ENCODE measurements at regions not wholly inside any gene's neighbourhood (a gene's known extent, or its start where the extent isn't known, plus 50 kb on each side); places are given as distances from the start of the nearest gene placed in this dataset.
"Not testable (repeated sequence)": the region's sequence is repeated elsewhere in the genome, so short reads cannot be mapped to it uniquely, and the experiment has no call there.

- CTCF ChIA-PET = no interaction called here
- POLR2A ChIA-PET = no interaction called here
These were observed 185.0 kb upstream of the NRXN3 start for GRCh38 chr14:77985211-77985615.

GRCh38 chr14:77986773-77987172 lies 183.4 kb upstream of the NRXN3 start:
- POLR2A ChIA-PET = no interaction called here
- CTCF ChIA-PET = no interaction called here

GRCh38 chr14:77988096-77988870 lies 181.9 kb upstream of the NRXN3 start:
- CTCF ChIA-PET = no interaction called here

GRCh38 chr14:77988970-77989369 lies 181.2 kb upstream of the NRXN3 start:
- ChIA-PET POLR2A (no interaction called here), CTCF (no interaction called here)

More at GRCh38 chr14:77988096-77988870, 181.9 kb upstream of the NRXN3 start:
- POLR2A ChIA-PET = no interaction called here

GRCh38 chr14:77989441-77989991 lies 180.7 kb upstream of the NRXN3 start:
- ChIA-PET CTCF (no interaction called here), POLR2A (no interaction called here)

- POLR2A ChIA-PET = no interaction called here
- CTCF ChIA-PET = no interaction called here
These were observed 179.8 kb upstream of the NRXN3 start for GRCh38 chr14:77990337-77990736.

GRCh38 chr14:77991128-77991772 lies 178.9 kb upstream of the NRXN3 start:
- ChIA-PET CTCF (no interaction called here), POLR2A (no interaction called here)

GRCh38 chr14:78005325-78005724 lies 164.8 kb upstream of the NRXN3 start:
- ChIA-PET POLR2A (no interaction called here), CTCF (no interaction called here)

- CTCF ChIA-PET = no interaction called here
These were observed 163.0 kb upstream of the NRXN3 start for GRCh38 chr14:78007160-78007559.

GRCh38 chr14:78010688-78011087 lies 159.5 kb upstream of the NRXN3 start:
- ChIA-PET CTCF (no interaction called here), POLR2A (no interaction called here)

More at GRCh38 chr14:78007160-78007559, 163.0 kb upstream of the NRXN3 start:
- POLR2A ChIA-PET = no interaction called here

- POLR2A ChIA-PET = interaction anchor here (0.6 kb wide), 1 partner anchor 12 kb away, joined by 4 read pairs; no protein-coding TSS in a partner anchor
- CTCF ChIA-PET = not testable (repeated sequence)
These were observed 156.3 kb upstream of the NRXN3 start for GRCh38 chr14:78013911-78014310.

- CTCF ChIA-PET = no interaction called here
- POLR2A ChIA-PET = no interaction called here
These were observed 153.6 kb upstream of the NRXN3 start for GRCh38 chr14:78016532-78016931.

- ChIA-PET POLR2A (no interaction called here), CTCF (no interaction called here)
These were observed 151.9 kb upstream of the NRXN3 start for GRCh38 chr14:78018283-78018682.

GRCh38 chr14:78022059-78022458 lies 148.1 kb upstream of the NRXN3 start:
- POLR2A ChIA-PET = no interaction called here
- CTCF ChIA-PET = no interaction called here

- CTCF ChIA-PET = no interaction called here
- POLR2A ChIA-PET = no interaction called here
These were observed 147.1 kb upstream of the NRXN3 start for GRCh38 chr14:78023112-78023511.

- POLR2A ChIA-PET = no interaction called here
- CTCF ChIA-PET = no interaction called here
These were observed 141.7 kb upstream of the NRXN3 start for GRCh38 chr14:78028471-78028870.

GRCh38 chr14:78029601-78030372 lies 140.4 kb upstream of the NRXN3 start:
- POLR2A ChIA-PET = no interaction called here
- CTCF ChIA-PET = no interaction called here

- POLR2A ChIA-PET = no interaction called here
These were observed 126.8 kb upstream of the NRXN3 start for GRCh38 chr14:78043349-78043748.

GRCh38 chr14:78048120-78048519 lies 122.1 kb upstream of the NRXN3 start:
- POLR2A ChIA-PET = no interaction called here
- CTCF ChIA-PET = no interaction called here

More at GRCh38 chr14:78043349-78043748, 126.8 kb upstream of the NRXN3 start:
- CTCF ChIA-PET = no interaction called here

GRCh38 chr14:78056890-78057289 lies 113.3 kb upstream of the NRXN3 start:
- POLR2A ChIA-PET, CTCF ChIA-PET: not testable (repeated sequence)

GRCh38 chr14:78070344-78070743 lies 99.8 kb upstream of the NRXN3 start:
- ChIA-PET POLR2A (no interaction called here), CTCF (no interaction called here)
